Left ventricle myocardium inferior (tissue), 1 donor: ENCODE measurements at regions not wholly inside any gene's neighbourhood (a gene's known extent, or its start where the extent isn't known, plus 50 kb on each side); places are given as distances from the start of the nearest gene placed in this dataset.

Experiments
- DNase-seq: peaks from one replicate; pipeline ENCODE4 v3.0.0-alpha.2; 2020
- H3K27ac ChIP-seq: fragments of 200-600 bp; replicated peaks from 2 replicates; pipeline ENCODE4 v1.8.0; 2021
- H3K27me3 ChIP-seq: fragments of 200-600 bp; 2 replicates; pipeline ENCODE4 v1.8.0; 2021; ENCODE audit warnings: low read depth
- H3K36me3 ChIP-seq: fragments of 200-600 bp; 2 replicates; pipeline ENCODE4 v1.8.0; 2021
- H3K4me1 ChIP-seq: fragments of 200-600 bp; 2 replicates; pipeline ENCODE4 v1.8.0; 2021
- H3K4me3 ChIP-seq: fragments of 200-600 bp; 2 replicates; pipeline ENCODE4 v1.8.0; 2021; ENCODE audit warnings: mild to moderate bottlenecking, moderate library complexity
- H3K9me3 ChIP-seq: fragments of 200-600 bp; replicated peaks from 2 replicates; pipeline ENCODE4 v1.8.0; 2021
- CTCF ChIP-seq: fragments of 200-600 bp; IDR thresholded peaks from 2 replicates; pipeline ENCODE4 v1.8.0; 2021; ENCODE audit warnings: antibody characterized with exemption, mild to moderate bottlenecking, borderline replicate concordance
- intact Hi-C: fragments of 100-400 bp; cut with micrococcal nuclease; formaldehyde crosslinking; loops from one replicate; pipeline ENCODE4 v1.11.0; 2022
- donor health status: DM: no; HTN: yes; CAD: no; lungs with severe emphysema.

- no peak for DNase-seq
- Histone ChIP-seq H3K9me3 (peaks cover 32% of the 10 kb centered on the region), H3K36me3 (no peaks in the 10 kb centered on the region), H3K27ac (no peak overlapping the region), H3K4me3 (no peak overlapping the region), H3K27me3 (no peaks in the 10 kb centered on the region), H3K4me1 (no peaks in the 10 kb centered on the region)
- intact Hi-C loops, result no loop called here
- TF ChIP-seq CTCF, result no peak
Observed at GRCh38 chr3:146873748-146874147, 268.6 kb upstream of the PLSCR5 start.

- DNase-seq, result no peak
- Histone ChIP-seq H3K27ac (no peak overlapping the region), H3K4me3 (peak overlapping the region; percentile 24), H3K9me3 (no peaks in the 10 kb centered on the region), H3K36me3 (no peaks in the 10 kb centered on the region), H3K4me1 (peaks cover 24% of the 10 kb centered on the region), H3K27me3 (no peaks in the 10 kb centered on the region)
- no peak for TF ChIP-seq CTCF
- intact Hi-C loops, result no loop called here
Observed at GRCh38 chr3:146865175-146865755, 260.1 kb upstream of the PLSCR5 start.

- no peaks in the 10 kb centered on the region for H3K9me3 ChIP-seq
- TF ChIP-seq CTCF, result no peak
- no peak overlapping the region for H3K4me3 ChIP-seq
- no peak for DNase-seq
- no peaks in the 10 kb centered on the region for H3K27me3 ChIP-seq
- H3K27ac ChIP-seq, result no peak overlapping the region
- peaks cover 24% of the 10 kb centered on the region for H3K4me1 ChIP-seq
- H3K36me3 ChIP-seq, result no peaks in the 10 kb centered on the region
- intact Hi-C loops, result no loop called here
Observed at GRCh38 chr3:146861262-146861661, 256.1 kb upstream of the PLSCR5 start.

GRCh38 chr3:146854523-146854922, 249.4 kb upstream of the PLSCR5 start:
- Histone ChIP-seq H3K27me3 (no peaks in the 10 kb centered on the region), H3K4me3 (no peak overlapping the region), H3K36me3 (no peaks in the 10 kb centered on the region), H3K27ac (no peak overlapping the region), H3K9me3 (no peaks in the 10 kb centered on the region), H3K4me1 (no peaks in the 10 kb centered on the region)
- no peak for DNase-seq
- TF ChIP-seq CTCF, result no peak
- intact Hi-C loops, result no loop called here

- no peak for DNase-seq
- intact Hi-C loops, result no loop called here
- no peak for TF ChIP-seq CTCF
- Histone ChIP-seq H3K4me1 (no peaks in the 10 kb centered on the region), H3K9me3 (no peaks in the 10 kb centered on the region), H3K27ac (no peak overlapping the region), H3K27me3 (no peaks in the 10 kb centered on the region), H3K36me3 (no peaks in the 10 kb centered on the region), H3K4me3 (no peak overlapping the region)
Observed at GRCh38 chr3:146851665-146852064, 246.5 kb upstream of the PLSCR5 start.
